WTC11 (cell line): ENCODE measurements at regions not wholly inside any gene's neighbourhood (a gene's known extent, or its start where the extent isn't known, plus 50 kb on each side); places are given as distances from the start of the nearest gene placed in this dataset.
A peak's percentile ranks its signal among the peaks of the same experiment; 100 is the strongest.

ENCODE experiments used
- ATAC-seq: fragments of 200-7000 bp; cut with Tn5 transposase; 2 replicates; pipeline ENCODE4 v1.10.0; 2021; ENCODE audit warnings: mild to moderate bottlenecking, moderate library complexity
- CTCF ChIA-PET: fragments of 300-600 bp; sonication (Branson Sonifier 250); formaldehyde crosslinking; loops from one replicate; lab custom pipeline; 2021; ENCODE audit warnings: antibody characterized with exemption; lab: Charles Lee
- POLR2A ChIA-PET: fragments of 350-600 bp; sonication (Branson Sonifier 250); formaldehyde crosslinking; loops from one replicate; lab custom pipeline; 2021; ENCODE audit warnings: antibody characterized with exemption; lab: Charles Lee
- DNase-seq: peaks from one replicate; pipeline ENCODE4 v3.0.0; 2021; ENCODE audit warnings: low spot score
- H3K27ac Mint-ChIP-seq: 2 replicates; pipeline ENCODE4 v1.8.0; 2021; ENCODE audit warnings: mixed read lengths
- H3K27me3 Mint-ChIP-seq: 2 replicates; pipeline ENCODE4 v1.8.0; 2021; ENCODE audit warnings: low read depth, mild to moderate bottlenecking, moderate library complexity, mixed read lengths
- H3K36me3 Mint-ChIP-seq: 2 replicates; pipeline ENCODE4 v1.8.0; 2021; ENCODE audit warnings: mixed read lengths
- H3K4me1 Mint-ChIP-seq: 2 replicates; pipeline ENCODE4 v1.8.0; 2022; ENCODE audit warnings: mixed read lengths
- H3K4me3 Mint-ChIP-seq: 2 replicates; pipeline ENCODE4 v1.8.0; 2021; ENCODE audit warnings: mild to moderate bottlenecking, moderate library complexity, mixed read lengths
- H3K9me3 Mint-ChIP-seq: 2 replicates; pipeline ENCODE4 v1.8.0; 2021; ENCODE audit warnings: mixed read lengths
- E2F4 ChIP-seq: sonication (generic); formaldehyde crosslinking; IDR thresholded peaks from 2 replicates; pipeline ENCODE4 v1.8.1; 2022; ENCODE audit warnings: low read depth, mild to moderate bottlenecking, moderate library complexity, missing genetic modification reagents, borderline replicate concordance
- GABPB1 ChIP-seq: sonication (generic); formaldehyde crosslinking; IDR thresholded peaks from 2 replicates; pipeline ENCODE4 v1.8.1; 2023; ENCODE audit warnings: mild to moderate bottlenecking, missing genetic modification reagents
- KAT7 ChIP-seq: sonication (generic); formaldehyde crosslinking; IDR thresholded peaks from 2 replicates; pipeline ENCODE4 v1.8.1; 2023; ENCODE audit warnings: missing genetic modification reagents, mild to moderate bottlenecking, borderline replicate concordance
- MLX ChIP-seq: sonication (generic); formaldehyde crosslinking; IDR thresholded peaks from 2 replicates; pipeline ENCODE4 v1.8.1; 2023; ENCODE audit warnings: mild to moderate bottlenecking, missing genetic modification reagents, moderate library complexity
- NR2C2 ChIP-seq: sonication (generic); formaldehyde crosslinking; IDR thresholded peaks from 2 replicates; pipeline ENCODE4 v1.8.0; 2022; ENCODE audit warnings: mild to moderate bottlenecking, missing genetic modification reagents
- RELA ChIP-seq: sonication (generic); formaldehyde crosslinking; IDR thresholded peaks from 2 replicates; pipeline ENCODE4 v1.8.1; 2022; ENCODE audit warnings: missing genetic modification reagents, mild to moderate bottlenecking, borderline replicate concordance
- STAT6 ChIP-seq: sonication (generic); formaldehyde crosslinking; conservative IDR thresholded peaks from 2 replicates; pipeline ENCODE4 v1.8.1; 2023; ENCODE audit warnings: mild to moderate bottlenecking, low read depth, missing genetic modification reagents, moderate library complexity
- TEAD1 ChIP-seq: sonication (generic); formaldehyde crosslinking; IDR thresholded peaks from 2 replicates; pipeline ENCODE4 v1.8.0; 2022; ENCODE audit warnings: mild to moderate bottlenecking, missing genetic modification reagents
- ZSCAN18 ChIP-seq: fragments of 250-450 bp; sonication (Bioruptor Pico); IDR thresholded peaks from 2 replicates; pipeline ENCODE4 v2.1.2; 2022; ENCODE audit warnings: mild to moderate bottlenecking, moderate library complexity
- TF ChIP-seq, protein P1 (sequence below): fragments of 250-450 bp; sonication (Bioruptor Pico); conservative IDR thresholded peaks from 2 replicates; pipeline ENCODE4 v1.9.0; 2021; ENCODE audit warnings: mild to moderate bottlenecking
- TF ChIP-seq, protein P2 (sequence below): sonication (generic); formaldehyde crosslinking; IDR thresholded peaks from 2 replicates; pipeline ENCODE4 v1.8.1; 2022; ENCODE audit warnings: missing genetic modification reagents, borderline replicate concordance
- TF ChIP-seq, protein P3 (sequence below): sonication (generic); formaldehyde crosslinking; IDR thresholded peaks from 2 replicates; pipeline ENCODE4 v1.8.1; 2023; ENCODE audit warnings: mild to moderate bottlenecking, missing genetic modification reagents
- TF ChIP-seq, protein P4 (sequence below): sonication (generic); formaldehyde crosslinking; IDR thresholded peaks from 2 replicates; pipeline ENCODE4 v1.8.1; 2023; ENCODE audit warnings: mild to moderate bottlenecking, missing genetic modification reagents, moderate library complexity
- TF ChIP-seq, protein P5 (sequence below): sonication (generic); formaldehyde crosslinking; IDR thresholded peaks from 2 replicates; pipeline ENCODE4 v1.8.1; 2022; ENCODE audit warnings: low read depth, missing genetic modification reagents, borderline replicate concordance

DNA sequence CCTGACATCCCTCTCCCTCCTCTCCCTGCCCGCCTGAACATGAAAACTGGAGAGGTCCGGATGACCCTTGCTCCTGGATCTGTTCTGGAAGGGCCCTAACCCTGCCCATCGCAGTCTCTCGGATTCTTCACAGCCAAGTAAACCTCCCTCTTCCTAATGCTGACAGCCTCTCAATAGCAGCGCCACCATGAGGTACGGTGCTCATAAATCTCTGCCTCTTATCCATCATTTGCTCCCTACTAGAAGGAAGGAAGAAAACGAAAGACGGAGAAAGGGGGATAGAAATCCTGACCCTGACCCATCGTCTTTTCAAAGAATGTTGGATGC, 257.9 kb downstream of the BCL11A start (continued):
- TF ChIP-seq, protein P1, sequence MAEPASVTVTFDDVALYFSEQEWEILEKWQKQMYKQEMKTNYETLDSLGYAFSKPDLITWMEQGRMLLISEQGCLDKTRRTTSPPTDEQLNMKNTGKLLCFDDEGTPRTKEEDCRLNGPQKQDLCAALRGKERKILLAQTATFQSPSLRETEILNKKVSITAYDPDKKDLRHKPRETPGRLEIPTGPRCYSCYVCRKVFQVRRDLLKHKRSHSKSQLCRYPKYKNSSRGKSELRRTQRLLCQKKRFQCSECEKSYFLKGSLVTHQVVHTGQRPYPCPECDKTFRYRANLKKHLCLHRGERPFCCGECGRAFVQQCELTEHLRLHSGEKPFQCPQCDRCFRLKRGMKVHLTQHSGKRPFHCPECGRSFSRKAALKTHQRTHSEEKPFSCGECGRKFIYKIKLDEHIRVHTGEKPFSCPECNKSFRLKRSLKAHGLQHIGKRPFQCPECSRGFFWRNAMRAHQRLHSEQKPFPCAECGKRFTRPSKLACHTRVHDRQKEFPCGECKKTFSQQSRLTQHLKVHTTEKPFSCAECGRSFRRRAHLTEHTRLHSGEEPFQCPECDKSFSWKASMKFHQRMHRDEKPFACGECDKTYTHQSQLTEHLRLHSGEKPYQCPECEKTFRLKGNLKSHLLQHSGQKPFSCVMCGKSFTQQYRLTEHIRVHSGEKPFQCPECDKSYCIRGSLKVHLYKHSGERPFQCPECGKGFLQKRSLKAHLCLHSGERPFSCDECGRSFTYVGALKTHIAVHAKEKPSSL, result no peak
- TF ChIP-seq TEAD1, result no peak
- TF ChIP-seq RELA (CRISPR knock-in tag), result no peak
- TF ChIP-seq STAT6 (CRISPR knock-in tag), result no peak
- no peak for TF ChIP-seq MLX (CRISPR knock-in tag)
- TF ChIP-seq, protein P2, sequence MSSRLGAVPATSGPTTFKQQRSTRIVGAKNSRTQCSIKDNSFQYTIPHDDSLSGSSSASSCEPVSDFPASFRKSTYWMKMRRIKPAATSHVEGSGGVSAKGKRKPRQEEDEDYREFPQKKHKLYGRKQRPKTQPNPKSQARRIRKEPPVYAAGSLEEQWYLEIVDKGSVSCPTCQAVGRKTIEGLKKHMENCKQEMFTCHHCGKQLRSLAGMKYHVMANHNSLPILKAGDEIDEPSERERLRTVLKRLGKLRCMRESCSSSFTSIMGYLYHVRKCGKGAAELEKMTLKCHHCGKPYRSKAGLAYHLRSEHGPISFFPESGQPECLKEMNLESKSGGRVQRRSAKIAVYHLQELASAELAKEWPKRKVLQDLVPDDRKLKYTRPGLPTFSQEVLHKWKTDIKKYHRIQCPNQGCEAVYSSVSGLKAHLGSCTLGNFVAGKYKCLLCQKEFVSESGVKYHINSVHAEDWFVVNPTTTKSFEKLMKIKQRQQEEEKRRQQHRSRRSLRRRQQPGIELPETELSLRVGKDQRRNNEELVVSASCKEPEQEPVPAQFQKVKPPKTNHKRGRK (CRISPR knock-in tag), result no peak

DNA sequence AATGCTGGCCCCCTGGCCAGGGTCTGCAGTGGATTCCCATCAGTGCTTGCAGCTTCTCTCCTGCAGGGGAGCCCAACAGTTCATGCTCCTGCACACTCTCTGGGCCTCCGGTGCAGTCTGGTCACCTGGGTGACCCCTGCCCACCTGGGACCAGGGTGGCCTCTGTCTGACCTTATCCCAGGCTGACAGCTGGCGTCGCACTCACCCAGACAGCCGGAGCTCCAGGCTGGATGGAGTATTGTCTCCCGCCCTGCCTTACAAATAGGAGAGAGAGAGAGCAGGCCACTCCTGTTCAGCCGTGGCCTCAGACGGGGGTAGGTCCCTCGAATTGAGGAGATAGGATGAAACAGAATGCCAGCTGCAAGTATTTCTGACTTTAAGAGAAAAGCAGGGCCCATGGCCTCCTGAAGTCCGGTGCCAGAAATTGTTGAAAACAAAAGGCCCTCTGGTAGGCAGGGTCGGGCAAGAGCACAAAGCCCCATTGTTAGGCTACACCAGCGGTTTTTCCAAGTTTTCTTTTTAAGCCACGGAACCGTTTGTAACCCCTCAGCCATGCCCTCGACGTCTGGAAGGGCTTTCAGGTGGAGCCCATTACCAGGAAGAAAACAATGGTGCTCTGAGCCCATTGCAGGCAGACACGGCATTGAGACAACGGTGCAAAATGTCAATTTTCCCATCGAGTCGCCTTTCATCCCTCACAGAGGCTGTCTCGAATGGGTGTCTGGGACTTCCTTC, 258.4 kb downstream of the BCL11A start:
- Mint-ChIP-seq H3K9me3 (no peaks in the 10 kb centered on the region), H3K4me3 (no peak overlapping the region), H3K27ac (no peak overlapping the region), H3K27me3 (peaks cover 10% of the 10 kb centered on the region), H3K4me1 (peaks cover 29% of the 10 kb centered on the region), H3K36me3 (no peaks in the 10 kb centered on the region)
- DNase-seq (no peak), ATAC-seq (peak; percentile 18; the same call in 1 of the 2 replicates)
- no peak for TF ChIP-seq E2F4 (CRISPR knock-in tag)
- TF ChIP-seq, protein P3, sequence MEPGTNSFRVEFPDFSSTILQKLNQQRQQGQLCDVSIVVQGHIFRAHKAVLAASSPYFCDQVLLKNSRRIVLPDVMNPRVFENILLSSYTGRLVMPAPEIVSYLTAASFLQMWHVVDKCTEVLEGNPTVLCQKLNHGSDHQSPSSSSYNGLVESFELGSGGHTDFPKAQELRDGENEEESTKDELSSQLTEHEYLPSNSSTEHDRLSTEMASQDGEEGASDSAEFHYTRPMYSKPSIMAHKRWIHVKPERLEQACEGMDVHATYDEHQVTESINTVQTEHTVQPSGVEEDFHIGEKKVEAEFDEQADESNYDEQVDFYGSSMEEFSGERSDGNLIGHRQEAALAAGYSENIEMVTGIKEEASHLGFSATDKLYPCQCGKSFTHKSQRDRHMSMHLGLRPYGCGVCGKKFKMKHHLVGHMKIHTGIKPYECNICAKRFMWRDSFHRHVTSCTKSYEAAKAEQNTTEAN, result no peak
- ChIA-PET POLR2A (no interaction called here), CTCF (interaction anchor here (0.7 to 1.3 kb wide), 5 partner anchors 9 to 379 kb away, joined by 3 to 7 read pairs (median 3); no protein-coding TSS in a partner anchor)

DNA sequence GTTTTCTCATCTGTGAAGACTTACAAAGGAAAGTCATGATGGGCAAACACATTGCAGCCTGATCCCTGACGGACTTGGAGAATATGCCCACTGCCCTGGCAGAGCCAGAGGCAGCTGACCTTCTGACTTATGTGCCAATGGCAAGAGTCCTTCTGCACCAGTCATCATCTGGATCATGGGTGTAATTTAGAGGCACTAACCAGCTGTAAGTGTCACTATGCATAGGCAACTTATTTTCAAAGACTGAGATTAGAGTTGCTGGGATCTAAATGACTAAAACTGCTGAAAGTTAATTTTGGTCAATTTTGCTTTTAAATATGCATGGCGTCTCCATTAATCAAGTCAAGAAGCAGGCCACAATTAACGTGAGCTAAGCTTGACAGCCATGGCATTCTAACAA, 261.2 kb downstream of the BCL11A start:
- Mint-ChIP-seq H3K4me3 (no peak overlapping the region), H3K9me3 (peaks cover 7% of the 10 kb centered on the region; the same call in 1 of the 2 replicates), H3K27ac (no peak overlapping the region), H3K4me1 (peaks cover 24% of the 10 kb centered on the region), H3K27me3 (peaks cover 10% of the 10 kb centered on the region), H3K36me3 (no peaks in the 10 kb centered on the region)
- ChIA-PET CTCF (no interaction called here), POLR2A (no interaction called here)
- no peak for DNase-seq
- ATAC-seq, result no peak
- TF ChIP-seq, protein P4, sequence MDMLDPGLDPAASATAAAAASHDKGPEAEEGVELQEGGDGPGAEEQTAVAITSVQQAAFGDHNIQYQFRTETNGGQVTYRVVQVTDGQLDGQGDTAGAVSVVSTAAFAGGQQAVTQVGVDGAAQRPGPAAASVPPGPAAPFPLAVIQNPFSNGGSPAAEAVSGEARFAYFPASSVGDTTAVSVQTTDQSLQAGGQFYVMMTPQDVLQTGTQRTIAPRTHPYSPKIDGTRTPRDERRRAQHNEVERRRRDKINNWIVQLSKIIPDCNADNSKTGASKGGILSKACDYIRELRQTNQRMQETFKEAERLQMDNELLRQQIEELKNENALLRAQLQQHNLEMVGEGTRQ (CRISPR knock-in tag), result no peak
- TF ChIP-seq, protein P5, sequence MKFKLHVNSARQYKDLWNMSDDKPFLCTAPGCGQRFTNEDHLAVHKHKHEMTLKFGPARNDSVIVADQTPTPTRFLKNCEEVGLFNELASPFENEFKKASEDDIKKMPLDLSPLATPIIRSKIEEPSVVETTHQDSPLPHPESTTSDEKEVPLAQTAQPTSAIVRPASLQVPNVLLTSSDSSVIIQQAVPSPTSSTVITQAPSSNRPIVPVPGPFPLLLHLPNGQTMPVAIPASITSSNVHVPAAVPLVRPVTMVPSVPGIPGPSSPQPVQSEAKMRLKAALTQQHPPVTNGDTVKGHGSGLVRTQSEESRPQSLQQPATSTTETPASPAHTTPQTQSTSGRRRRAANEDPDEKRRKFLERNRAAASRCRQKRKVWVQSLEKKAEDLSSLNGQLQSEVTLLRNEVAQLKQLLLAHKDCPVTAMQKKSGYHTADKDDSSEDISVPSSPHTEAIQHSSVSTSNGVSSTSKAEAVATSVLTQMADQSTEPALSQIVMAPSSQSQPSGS, result no peak
- TF ChIP-seq ZSCAN18 (CRISPR knock-in tag) (no peak), NR2C2 (CRISPR knock-in tag) (no peak), GABPB1 (CRISPR knock-in tag) (no peak), KAT7 (CRISPR knock-in tag) (no peak)
